ENCODE measurements at regions not wholly inside any gene's neighbourhood (a gene's known extent, or its start where the extent isn't known, plus 50 kb on each side); places are given as distances from the start of the nearest gene placed in this dataset.

DNA sequence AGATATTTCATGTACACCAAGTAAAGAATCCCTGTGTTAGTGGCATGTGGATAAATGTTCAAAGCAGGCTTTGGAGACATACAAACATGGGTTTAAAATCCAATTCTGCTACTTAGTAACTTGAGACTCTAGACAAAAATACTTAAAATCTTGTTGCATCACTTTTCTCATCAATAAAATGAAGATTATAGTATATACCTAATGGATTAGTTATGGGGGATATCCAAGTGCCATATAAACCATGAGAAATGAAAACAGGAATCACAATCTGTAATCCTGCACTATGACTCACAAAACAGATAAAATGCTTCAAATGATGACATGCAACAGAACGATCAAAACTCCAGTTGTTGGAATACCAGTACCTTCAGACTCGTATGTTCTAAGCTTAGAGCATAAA is 496.0 kb upstream of the RGMA start:
- Histone ChIP-seq H3K27me3 (no peaks in the 10 kb centered on the region), H3K36me3 (ENCODE audit: low read depth, missing control alignments) (no peaks in the 10 kb centered on the region), H3K27ac (no peak overlapping the region), H3K4me3 (no peak overlapping the region), H3K9me3 (no peaks in the 10 kb centered on the region), H3K4me1 (no peaks in the 10 kb centered on the region)
- 90 to 91% methylated on average over 2 of the region's 2 CpGs for WGBS, 2 donors
- no peak for DNase-seq
- intact Hi-C loops (cut with DNase I; ENCODE audit: low total_unique reads) = no loop called here
- TF ChIP-seq CTCF (IDR thresholded peaks at IDR 0.05) (no peak), POLR2A (IDR thresholded peaks at IDR 0.05) (no peak)

- no peak overlapping the region for H3K4me3 ChIP-seq
- 56 to 65% methylated on average over 4 of the region's 4 CpGs for WGBS, 2 donors
- H3K4me1 ChIP-seq = no peaks in the 10 kb centered on the region
- H3K27me3 ChIP-seq = no peaks in the 10 kb centered on the region
- no peaks in the 10 kb centered on the region for H3K9me3 ChIP-seq
- TF ChIP-seq POLR2A (IDR thresholded peaks at IDR 0.05) (no peak), CTCF (IDR thresholded peaks at IDR 0.05) (no peak)
- no peak overlapping the region for H3K27ac ChIP-seq
- DNase-seq = peak; percentile 37
- no peaks in the 10 kb centered on the region for H3K36me3 ChIP-seq (ENCODE audit: low read depth, missing control alignments)
- intact Hi-C loops (cut with DNase I; ENCODE audit: low total_unique reads) = no loop called here
Observed at GRCh38 chr15:93583968-93584367, 495.0 kb upstream of the RGMA start.

DNA sequence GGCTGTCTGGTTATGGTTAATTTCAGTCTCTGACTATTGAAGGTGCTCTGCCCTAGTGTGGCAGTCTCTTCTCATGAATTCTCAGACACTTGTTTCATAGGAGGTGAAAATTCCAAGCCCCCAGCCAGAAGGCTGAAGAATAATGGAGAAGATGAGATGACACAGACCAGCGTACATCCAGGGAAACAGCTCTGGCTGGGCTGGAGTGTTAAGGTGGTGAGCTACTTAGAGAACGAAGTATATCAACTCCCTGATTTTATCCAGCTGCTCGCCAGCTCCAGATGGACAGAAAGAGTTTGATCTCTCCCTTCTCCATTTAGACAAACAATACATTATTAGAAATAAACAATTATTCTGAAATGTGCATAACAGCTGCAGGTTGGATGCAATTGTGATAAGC is 494.5 kb upstream of the RGMA start:
- no peak overlapping the region for H3K27ac ChIP-seq
- TF ChIP-seq CTCF (IDR thresholded peaks at IDR 0.05) (no peak), POLR2A (IDR thresholded peaks at IDR 0.05) (no peak)

GRCh38 chr15:93570527-93570926 is 481.5 kb upstream of the RGMA start:
- Histone ChIP-seq H3K27ac (no peak overlapping the region), H3K9me3 (no peaks in the 10 kb centered on the region), H3K27me3 (no peaks in the 10 kb centered on the region), H3K4me3 (no peak overlapping the region), H3K4me1 (no peaks in the 10 kb centered on the region), H3K36me3 (ENCODE audit: low read depth, missing control alignments) (no peaks in the 10 kb centered on the region)
- intact Hi-C loops (cut with DNase I; ENCODE audit: low total_unique reads) = no loop called here
- 85 to 87% methylated on average over 7 of the region's 7 CpGs for WGBS, 2 donors
- no peak for DNase-seq
- TF ChIP-seq POLR2A (IDR thresholded peaks at IDR 0.05) = no peak
- TF ChIP-seq CTCF (IDR thresholded peaks at IDR 0.05) = no peak

More for the DNA sequence above, 494.5 kb upstream of the RGMA start:
- H3K27me3 ChIP-seq = no peaks in the 10 kb centered on the region
- no peak for DNase-seq
- no peaks in the 10 kb centered on the region for H3K4me1 ChIP-seq
- intact Hi-C loops (cut with DNase I; ENCODE audit: low total_unique reads) = no loop called here
- no peaks in the 10 kb centered on the region for H3K36me3 ChIP-seq (ENCODE audit: low read depth, missing control alignments)
- WGBS, 2 donors = 42 to 67% methylated on average over 3 of the region's 3 CpGs
- no peaks in the 10 kb centered on the region for H3K9me3 ChIP-seq
- H3K4me3 ChIP-seq = no peak overlapping the region

DNA sequence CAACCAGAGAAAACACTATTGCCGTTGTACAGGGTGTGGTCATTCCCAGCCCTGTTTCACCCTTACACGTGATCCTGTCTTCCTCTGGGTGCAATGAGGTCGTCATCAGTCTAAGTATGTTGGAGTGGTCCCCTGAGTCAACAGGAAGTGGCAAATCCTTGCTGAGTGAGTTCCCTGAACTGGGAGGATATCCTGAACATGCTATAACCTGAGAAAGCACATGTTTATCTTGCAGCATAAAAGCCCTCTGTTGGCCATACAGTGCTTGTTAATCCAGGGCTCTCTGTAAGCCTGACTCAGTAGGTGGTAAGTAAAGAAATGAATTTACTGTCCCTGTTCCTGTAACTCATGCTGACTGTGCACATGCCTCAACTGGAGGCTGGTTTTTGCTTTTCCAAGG is 477.8 kb upstream of the RGMA start:
- intact Hi-C loops (cut with DNase I; ENCODE audit: low total_unique reads) = no loop called here
- Histone ChIP-seq H3K9me3 (no peaks in the 10 kb centered on the region), H3K4me3 (no peak overlapping the region), H3K27me3 (no peaks in the 10 kb centered on the region), H3K4me1 (no peaks in the 10 kb centered on the region), H3K27ac (no peak overlapping the region), H3K36me3 (ENCODE audit: low read depth, missing control alignments) (no peaks in the 10 kb centered on the region)
- TF ChIP-seq CTCF (IDR thresholded peaks at IDR 0.05) = no peak
- TF ChIP-seq POLR2A (IDR thresholded peaks at IDR 0.05) = no peak
- WGBS, 2 donors = 68 to 74% methylated on average over 3 of the region's 3 CpGs
- no peak for DNase-seq

Measured in testis (tissue), 2 donors.